H4 (cell line): ENCODE measurements at regions not wholly inside any gene's neighbourhood (a gene's known extent, or its start where the extent isn't known, plus 50 kb on each side); places are given as distances from the start of the nearest gene placed in this dataset.
"Not testable (repeated sequence)": the region's sequence is repeated elsewhere in the genome, so short reads cannot be mapped to it uniquely, and the experiment has no call there.

Source experiments
- DNase-seq: peaks from one replicate; pipeline ENCODE4 v3.0.0-alpha.2; 2015; ENCODE audit warnings: low spot score

DNA sequence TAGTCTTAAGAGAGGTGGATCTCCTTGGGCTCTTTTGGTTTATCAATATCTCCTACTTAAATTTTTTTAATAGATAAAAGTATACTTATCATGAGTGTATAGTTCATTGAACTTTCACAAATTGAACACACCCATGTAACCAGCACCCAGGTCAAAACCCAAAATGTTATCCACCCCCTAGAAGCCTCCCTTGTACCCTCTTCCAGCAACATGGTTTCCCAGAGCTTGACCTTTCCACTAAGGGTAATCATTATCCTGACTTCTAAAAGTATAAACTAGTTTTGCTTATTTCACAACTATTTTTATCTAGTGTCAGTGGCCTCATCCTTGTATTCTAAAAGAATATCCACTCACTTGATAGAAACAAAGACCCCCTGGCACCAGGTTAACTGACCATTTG lies 106.8 kb downstream of the MDH1 start:
- no peak for DNase-seq

- no peak for DNase-seq
Observed at GRCh38 chr2:63696496-63696895, 107.7 kb downstream of the MDH1 start.

DNA sequence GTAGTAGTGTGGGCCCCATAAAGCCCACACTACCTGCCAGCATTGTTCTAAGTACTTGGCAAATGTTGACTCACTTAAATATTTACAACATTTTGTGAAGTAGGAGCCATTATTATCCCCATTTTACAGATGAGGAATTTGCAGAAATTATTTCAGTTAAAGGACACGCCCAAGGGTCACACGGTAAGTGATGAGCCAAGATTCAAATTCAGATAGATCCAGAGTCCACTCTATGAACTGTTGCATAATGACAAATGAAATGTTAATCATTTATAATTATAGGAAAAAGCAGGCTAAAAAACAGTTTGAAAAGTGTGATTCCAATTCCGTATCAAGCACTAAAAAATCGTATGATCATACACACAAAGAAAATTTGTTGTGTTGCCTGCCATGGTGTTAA lies 108.4 kb downstream of the MDH1 start:
- no peak for DNase-seq

- peak; percentile 83 for DNase-seq
Observed at GRCh38 chr2:63698786-63699548, 110.2 kb downstream of the MDH1 start.

DNA sequence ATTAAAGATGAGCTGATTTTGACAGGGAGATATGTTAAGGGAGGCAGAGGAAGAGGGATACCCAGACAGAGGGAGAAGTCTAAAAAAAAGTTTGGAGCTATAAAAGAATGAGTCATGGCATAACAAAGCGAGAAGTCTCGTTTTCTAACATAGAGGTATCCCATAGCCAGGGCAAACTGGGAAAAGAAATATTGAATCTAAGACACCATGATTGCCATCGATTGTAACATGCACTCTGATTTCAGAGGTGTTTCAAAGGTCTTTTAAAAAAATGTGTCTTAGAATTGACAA lies 110.7 kb downstream of the MDH1 start:
- DNase-seq, result no peak

DNA sequence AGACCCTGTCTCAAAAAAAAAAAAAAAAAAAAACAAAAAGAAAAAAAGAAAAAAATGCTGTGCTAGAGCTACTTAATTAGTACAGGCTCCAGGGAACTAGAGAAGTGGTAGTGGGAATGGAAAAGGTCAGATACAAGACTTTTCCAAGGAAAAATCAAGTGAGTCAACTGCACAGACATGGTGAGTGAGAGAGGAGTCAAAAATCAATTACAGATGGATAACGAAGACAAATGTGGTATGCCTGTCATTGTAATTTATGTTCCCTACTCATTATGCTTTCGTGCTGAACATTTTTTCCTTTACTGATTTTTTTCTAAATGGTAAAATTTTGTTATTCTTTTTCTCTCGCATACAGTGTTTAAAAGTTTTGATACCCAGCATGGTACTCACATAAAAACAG lies 111.5 kb downstream of the MDH1 start:
- DNase-seq, result no peak

GRCh38 chr2:63701406-63701805 lies 112.6 kb downstream of the MDH1 start:
- DNase-seq, result no peak

GRCh38 chr2:63706084-63706483 lies 117.3 kb downstream of the MDH1 start:
- DNase-seq, result not testable (repeated sequence)

GRCh38 chr2:63710732-63711131 lies 122.0 kb downstream of the MDH1 start:
- no peak for DNase-seq

DNA sequence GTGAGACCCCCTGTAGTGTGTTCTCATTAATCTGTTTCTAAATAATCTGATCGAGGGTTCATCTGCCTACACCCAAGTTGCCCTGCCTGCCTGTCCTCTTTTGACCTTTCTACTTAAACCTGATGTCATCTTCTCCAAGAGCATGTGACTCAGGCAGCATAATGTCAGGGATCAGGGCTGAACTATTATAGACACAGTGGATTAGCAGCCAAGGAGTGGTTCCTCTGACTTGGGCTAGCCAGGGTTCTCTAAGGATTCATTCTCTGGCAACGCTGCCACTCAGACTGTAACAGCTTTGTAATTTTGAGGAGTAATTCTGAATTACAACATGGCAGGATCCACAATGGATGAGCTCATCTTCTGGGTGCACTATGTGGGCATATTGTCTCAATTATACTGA lies 124.0 kb downstream of the MDH1 start:
- DNase-seq, result no peak

GRCh38 chr2:63716146-63716545 lies 125.5 kb upstream of the UGP2 start:
- DNase-seq, result no peak

DNA sequence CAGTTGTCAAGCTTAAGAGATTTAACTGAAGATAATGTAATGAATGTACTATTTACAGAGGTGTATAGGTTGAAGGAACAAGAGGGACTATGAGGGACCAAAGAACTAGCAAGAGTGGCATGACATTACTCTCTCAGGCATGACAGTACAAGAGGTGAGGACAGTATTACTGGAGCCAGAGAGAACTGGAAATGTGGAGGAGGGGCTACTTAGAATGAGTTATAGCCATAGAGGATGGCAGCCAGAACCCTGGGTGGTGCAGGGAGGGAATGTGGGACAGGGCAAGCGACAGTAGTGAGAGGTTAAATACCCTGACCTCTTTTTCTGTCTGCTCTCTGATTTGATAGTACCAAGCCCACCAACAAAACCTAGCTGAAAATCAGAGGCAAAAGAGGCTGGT lies 122.6 kb upstream of the UGP2 start:
- DNase-seq, result no peak

- no peak for DNase-seq
Observed at GRCh38 chr2:63721082-63721424, 120.6 kb upstream of the UGP2 start.

- DNase-seq, result not testable (repeated sequence)
Observed at GRCh38 chr2:63722284-63722683, 119.4 kb upstream of the UGP2 start.

DNA sequence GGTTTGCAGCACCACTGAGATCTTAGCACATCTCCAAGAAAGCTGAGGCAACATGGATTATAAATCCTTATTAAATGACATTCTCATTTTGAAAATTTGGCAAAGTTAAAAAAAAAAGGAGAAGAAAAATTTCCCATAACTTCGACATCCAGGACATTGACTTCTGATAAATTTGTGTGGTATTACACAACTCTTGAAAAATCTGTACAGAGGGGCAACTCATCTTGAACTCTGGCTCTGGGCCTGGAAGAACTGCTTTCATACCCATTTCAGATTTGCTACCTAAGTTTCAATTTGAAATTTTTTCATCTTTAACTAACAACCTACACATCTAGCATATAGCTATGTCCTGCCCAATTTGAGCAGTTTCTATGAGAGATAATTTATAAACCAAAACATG lies 118.0 kb upstream of the UGP2 start:
- DNase-seq, result no peak

- DNase-seq, result not testable (repeated sequence)
Observed at GRCh38 chr2:63725212-63725611, 116.5 kb upstream of the UGP2 start.

DNA sequence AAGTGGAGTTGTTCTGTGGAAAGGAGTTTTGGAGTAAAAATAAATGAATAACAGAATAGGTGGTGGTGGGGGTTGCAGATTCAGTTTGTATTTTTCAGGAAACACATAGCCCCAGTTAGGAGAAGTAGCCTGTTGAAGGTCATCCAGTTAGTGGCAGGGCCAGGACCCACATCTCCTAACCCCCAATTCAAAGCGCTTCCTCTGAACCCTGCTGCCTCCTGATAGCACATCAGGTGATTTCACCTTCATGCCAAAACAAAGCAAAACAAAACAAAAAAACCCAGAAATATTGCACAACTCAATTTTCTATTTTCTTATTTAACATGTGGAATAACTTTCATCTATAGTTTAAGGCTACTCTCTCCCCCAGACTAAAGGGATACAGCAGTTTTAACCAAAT lies 112.3 kb upstream of the UGP2 start:
- DNase-seq, result no peak

GRCh38 chr2:63729831-63730230 lies 111.9 kb upstream of the UGP2 start:
- no peak for DNase-seq

DNA sequence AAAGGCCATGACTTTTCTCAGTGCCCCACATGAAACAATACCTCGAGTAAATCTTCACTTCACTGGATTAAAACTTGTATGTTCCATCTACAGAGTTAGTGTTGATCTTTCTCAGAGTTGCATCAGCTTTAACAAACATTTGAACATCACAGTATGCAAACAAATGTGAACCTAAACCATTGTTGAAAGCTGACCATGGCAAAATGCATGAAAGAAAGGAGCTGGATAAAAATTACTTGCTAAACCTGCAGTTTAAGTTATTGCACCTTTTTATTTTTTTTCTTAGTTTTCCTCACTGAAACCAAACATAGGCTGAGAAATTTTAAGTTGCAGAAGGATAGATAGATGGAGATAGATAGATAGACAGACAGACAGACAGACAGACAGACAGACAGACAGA lies 107.2 kb upstream of the UGP2 start:
- no peak for DNase-seq

- no peak for DNase-seq
Observed at GRCh38 chr2:63735263-63735662, 106.4 kb upstream of the UGP2 start.

DNA sequence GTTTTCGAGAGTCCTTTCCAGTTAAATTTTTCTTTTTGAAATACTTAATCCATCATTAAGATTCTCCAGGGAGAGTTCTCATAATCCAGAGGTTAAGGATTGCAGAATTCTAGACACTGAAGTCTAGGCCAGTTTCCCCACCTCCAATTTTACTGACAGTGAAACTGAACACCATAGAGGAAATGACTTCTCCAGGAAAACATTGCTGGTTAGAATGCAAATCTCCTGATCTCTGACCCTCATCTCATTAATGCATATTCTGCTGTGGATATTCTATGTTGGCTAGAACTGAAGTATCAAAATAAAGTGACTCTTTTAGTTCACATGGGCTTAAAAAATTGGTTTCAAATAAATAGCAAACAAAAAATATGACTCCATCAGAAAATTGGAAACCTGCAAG lies 105.8 kb upstream of the UGP2 start:
- DNase-seq, result no peak

DNA sequence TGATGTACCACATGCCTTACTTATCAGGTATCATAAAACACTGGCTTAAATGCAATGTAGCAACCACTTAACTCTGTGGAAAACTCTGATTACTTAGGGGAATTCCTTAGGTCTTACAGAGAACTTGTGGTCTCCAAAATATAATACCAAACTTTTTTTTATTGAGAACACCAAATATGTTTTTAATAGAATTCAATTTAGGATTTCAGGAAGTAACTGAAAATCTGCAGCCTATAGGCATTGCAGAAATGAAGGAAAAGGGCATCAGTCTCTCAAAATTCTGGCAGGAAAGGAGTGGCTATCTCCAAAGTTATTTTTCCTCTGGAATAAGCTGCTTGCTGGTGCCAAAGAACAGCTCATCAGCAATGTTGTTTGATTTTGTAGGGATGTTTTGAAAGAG lies 105.3 kb upstream of the UGP2 start:
- DNase-seq, result no peak

GRCh38 chr2:63737081-63737751 lies 104.5 kb upstream of the UGP2 start:
- DNase-seq, result no peak

- no peak for DNase-seq
Observed at GRCh38 chr2:63738019-63738418, 103.7 kb upstream of the UGP2 start.
